ENCODE measurements at regions not wholly inside any gene's neighbourhood (a gene's known extent, or its start where the extent isn't known, plus 50 kb on each side); places are given as distances from the start of the nearest gene placed in this dataset.

GRCh38 chr2:111668274-111668616, 215.7 kb downstream of the ANAPC1 start:
- TF ChIP-seq YY1 (IDR thresholded peaks at IDR 0.05; ENCODE audit: insufficient read depth, insufficient read length) (no peak), ZNF274 (IDR thresholded peaks at IDR 0.05; ENCODE audit: low read depth, low read length) (no peak), SUZ12 (IDR thresholded peaks at IDR 0.05; ENCODE audit: extremely low read depth, insufficient read depth, insufficient read length) (no peak)

Data from NT2/D1 (cell line).